Left hindlimb (tissue), 1 donor: ENCODE measurements at regions not wholly inside any gene's neighbourhood (a gene's known extent, or its start where the extent isn't known, plus 50 kb on each side); places are given as distances from the start of the nearest gene placed in this dataset.

Experiments used
- DNase-seq: peaks from one replicate; pipeline ENCODE4 v3.0.0-alpha.2; 2018

DNA sequence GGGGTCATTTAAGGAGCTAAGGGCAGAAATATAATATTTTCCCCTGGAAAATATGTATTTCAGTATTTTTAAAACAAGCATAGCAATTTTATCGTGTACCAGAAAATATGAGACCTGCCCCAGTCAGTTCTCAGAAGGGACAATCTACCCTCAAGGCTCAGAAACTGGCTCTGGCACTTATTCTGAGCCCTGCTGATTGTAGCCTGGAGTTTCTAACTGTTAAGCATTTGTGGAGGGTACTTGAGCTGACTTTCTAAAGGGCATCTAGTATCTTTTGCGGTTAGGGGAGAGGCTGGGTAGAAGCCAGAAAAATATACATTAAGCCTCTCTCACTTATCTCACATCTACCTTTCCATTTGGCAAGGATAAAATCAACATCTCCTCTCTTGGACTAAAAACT is 71.3 kb upstream of the FSHB start:
- DNase-seq = no peak

DNA sequence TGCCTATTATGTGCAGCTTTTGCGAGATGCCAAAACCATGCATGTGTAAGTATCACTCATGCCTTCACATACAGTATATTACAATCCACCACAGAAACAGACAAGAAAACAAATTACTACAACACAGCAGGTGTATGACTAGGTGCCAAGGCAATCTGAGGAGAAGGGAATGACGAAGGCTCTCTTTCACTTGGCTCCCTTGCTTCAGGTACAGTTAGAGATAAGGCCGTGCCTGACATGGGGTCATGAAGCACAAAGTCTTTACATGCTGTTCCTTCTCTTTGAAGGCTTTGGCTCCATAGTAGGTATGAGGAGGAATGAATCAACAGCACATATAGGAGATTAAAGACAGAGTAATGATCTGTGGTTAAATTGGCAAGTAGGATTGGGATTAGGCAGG is 65.2 kb upstream of the FSHB start:
- no peak for DNase-seq

DNA sequence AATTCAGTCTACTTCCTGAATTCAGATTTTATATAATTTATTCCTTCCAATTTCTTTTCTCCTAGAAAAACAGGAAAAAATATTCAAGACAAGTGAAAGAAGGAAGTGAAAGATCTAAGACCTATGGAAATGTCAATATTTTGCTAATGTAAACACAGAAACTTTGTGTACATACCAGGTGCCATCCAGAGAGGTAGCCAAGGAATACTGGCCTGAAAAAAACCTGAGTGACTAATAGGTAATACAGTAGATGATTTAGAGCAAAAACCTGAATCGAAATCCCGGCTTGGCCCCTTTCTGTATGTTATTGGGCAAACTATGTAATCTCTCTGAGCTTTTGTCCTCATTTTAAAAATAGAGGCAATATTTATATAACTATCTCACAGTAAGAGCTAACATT is 59.2 kb upstream of the FSHB start:
- DNase-seq = no peak

DNA sequence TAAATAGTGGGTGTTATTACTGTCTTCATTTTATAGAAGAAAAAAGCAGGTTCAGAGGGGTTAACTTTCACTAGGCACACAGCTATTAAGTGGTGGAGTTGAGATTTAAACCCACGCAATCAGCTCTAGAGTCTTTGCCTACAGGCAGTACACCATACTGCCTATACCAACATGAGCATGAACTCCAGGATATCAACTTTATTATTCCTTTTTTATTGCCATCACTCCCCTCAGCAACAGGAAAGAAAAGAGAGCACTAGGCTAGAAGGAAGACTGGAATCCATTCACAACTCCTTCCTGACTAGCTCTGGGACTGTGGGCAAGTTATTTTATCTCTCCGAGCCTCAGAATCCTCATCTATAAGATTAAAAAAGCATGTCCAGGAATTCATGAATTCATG is 58.7 kb upstream of the FSHB start:
- DNase-seq = no peak

DNA sequence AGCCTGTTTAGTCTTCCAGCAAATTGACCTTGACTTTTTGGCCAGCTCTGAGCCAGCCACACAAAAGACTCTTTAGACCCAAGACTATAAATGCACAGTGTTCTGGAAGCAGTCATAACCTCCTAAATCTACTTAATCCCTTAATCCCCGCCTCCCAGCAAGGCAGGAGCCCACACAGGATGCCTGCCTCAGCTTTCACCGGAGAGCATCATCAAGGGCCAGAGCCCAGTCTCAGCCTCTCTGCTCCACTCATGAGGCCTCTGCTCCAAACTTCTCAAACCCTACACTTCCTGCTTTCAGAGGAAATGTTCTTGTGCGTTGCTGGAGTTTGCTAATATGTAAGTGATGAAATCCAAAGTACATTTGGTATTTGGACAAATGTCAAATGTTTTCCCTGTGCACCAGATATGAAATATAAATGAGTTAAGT is 57.9 kb upstream of the FSHB start:
- peak; percentile 61 for DNase-seq

DNA sequence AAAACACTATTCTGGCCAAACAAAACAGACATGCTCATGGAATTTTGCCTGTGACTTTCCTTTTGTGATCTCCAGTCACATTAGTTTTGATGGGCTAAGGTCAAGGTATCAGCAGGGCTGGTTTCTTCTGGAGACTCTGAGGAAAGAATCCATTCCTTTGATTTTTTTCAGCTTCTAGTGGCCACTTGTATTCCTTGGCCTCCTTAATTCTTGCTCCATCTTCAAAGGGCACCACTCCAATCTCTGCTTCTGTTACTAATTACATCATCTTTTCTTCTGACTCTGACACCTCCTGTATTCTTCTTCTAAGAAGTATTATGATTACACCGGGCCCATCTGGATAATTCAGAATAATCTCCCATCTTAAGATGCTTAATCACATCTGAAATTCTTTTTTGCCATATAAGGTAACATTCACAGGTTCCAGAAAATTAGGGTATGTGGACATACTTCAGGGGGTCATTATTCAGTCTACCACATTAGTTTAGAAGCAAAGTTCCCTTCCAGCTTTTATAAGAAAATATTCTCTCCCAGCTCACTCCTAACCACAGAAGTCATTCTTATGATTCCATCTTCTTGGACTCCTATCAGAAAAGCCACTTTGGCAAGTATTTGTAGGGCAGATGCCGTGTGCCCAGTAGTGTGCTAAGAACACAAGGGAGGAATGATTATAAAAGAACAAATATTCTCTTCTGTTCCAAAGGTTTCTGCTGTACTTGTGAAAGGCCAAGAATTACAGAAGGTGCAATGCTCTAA is 56.4 kb upstream of the FSHB start:
- no peak for DNase-seq
